Activated CD8-positive, alpha-beta memory T cell treated with anti-CD3 and anti-CD28 coated beads, Interleukin-2, amount 50 U/mL, for 4 hours (primary cell): ENCODE measurements at regions not wholly inside any gene's neighbourhood (a gene's known extent, or its start where the extent isn't known, plus 50 kb on each side); places are given as distances from the start of the nearest gene placed in this dataset.
"Not testable (repeated sequence)": the region's sequence is repeated elsewhere in the genome, so short reads cannot be mapped to it uniquely, and the experiment has no call there.

Experiments
- DNase-seq: peaks from one replicate; pipeline ENCODE4 v3.0.0-alpha.2; 2020

DNA sequence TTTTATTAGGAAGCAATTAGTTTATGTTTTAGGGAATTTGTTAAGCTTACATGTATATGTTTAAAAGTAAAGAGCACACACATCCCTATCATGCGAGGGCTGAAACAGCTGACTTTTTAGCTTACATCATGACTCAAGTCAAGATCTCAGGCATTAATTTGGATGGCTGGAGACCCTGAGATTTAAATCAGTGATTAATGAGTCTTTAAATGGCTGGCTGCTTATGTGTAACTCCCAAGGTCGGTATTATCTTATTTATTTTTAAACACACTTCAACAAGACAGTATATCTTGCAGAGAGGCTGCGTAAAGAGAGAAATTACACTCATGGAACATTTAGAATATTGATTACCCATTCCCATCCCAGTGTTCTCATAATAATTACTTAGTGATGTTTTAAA lies 169.4 kb downstream of the KBTBD8 start:
- DNase-seq, result no peak

DNA sequence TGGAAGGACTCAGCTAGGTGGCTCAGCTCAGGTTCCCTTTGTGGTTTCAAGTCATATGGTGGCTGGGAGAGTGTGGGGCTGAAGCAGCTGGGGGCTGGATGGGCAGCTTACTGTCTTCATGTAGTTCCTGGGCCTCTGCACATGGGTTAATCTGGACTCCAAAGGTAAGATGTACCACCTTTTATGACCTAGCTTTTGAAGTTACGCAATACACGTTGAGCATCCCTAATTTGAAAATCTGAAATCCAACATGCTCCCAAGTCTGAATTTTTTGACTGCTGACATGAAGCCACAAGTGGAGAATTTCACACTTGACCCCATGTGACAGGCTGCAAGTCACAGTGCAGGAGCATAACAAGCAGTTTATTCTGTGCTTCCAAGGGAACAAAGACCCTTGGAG lies 173.7 kb downstream of the KBTBD8 start:
- no peak for DNase-seq

DNA sequence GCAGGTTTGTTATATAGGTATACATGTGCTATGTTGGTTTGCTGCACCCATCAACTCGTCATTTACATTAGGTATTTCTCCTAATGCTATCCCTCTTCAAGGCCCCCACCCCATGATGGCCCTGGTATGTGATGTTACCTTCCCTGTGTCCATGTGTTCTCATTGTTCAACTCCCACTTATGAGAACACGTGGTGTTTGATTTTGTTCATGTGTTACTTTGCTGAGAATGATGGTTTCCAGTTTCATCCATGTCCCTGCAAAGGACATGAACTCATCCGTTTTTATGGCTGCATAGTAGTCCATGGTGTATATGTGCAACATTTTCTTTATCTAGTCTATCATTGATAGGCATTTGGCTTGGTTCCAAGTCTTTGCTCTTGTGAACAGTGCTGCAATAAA lies 175.0 kb downstream of the KBTBD8 start:
- DNase-seq, result not testable (repeated sequence)

DNA sequence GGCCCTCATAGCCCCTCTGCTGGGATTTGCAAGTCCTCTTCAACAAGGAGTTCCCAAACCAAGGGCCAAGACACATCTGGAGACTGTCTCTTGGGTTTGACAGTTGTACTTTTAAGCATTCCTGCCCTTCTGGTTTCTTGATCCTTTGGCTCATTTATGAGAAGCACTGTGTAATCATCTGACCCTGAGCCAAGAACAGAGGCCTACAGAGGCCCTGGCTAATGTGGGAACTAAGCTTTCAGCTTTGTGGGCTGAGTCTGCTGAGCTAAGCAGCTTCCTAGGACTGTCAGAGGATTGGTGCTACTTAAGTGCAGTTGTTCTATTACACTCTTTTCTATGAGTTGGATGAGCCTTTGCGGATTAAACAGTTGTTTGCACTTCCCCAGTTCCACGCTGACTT lies 178.3 kb downstream of the KBTBD8 start:
- no peak for DNase-seq

DNA sequence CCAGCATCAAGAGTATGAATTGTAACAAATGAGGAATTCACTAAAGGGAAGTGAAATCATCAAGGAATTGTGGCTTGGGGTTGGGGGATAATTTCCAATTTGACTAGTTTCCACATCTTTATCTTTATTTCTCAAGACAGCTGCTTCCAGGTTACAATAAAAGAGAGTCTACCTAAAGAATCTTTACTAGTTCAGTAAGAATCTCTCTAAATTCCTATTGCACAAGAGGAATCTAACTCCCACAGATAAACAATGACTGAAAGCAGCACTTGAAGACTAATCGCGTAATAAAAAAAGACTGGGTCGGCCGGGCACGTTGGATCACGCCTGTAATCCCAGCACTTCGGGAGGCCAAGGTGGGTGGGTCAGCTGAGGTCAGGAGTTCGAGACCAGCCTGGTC lies 194.4 kb downstream of the KBTBD8 start:
- no peak for DNase-seq

DNA sequence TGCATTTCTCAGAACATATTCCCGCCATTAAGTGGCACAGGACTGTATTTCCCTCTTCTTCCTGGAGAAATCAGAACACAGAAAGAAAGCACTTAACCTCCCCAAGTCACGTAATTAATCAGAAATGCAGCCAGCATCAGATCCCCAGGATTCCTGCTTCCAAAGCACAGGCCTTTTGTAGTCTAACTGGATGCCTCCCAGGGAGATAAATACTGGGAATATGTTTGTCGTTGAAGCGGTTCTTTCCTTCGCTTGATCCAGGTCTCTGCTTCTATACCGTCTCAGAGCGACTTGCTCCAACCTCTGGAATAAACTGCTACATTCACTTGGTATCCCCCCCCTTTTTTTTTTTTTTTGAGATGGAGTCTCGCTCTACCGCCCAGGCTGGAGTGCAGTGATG lies 198.6 kb downstream of the KBTBD8 start:
- no peak for DNase-seq

DNA sequence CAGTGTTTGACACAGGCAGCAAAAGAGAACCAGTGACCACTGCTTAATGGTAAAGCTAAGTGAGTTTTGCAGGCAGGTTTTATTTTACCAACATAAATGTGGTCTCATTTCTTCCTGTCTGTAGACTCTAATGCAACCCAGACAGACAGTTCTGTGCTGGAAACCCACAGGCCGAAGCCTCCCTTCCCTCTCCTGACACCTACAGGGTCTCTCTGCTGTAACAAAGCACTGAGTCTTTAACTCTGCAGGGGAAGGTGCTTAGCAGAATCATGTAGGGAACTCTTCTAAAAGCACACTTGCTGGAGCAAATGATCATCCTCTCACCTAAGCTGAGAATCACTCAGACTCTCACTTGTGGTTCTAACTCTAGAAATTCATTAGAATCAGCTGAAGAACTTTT lies 200.3 kb downstream of the KBTBD8 start:
- DNase-seq, result no peak

DNA sequence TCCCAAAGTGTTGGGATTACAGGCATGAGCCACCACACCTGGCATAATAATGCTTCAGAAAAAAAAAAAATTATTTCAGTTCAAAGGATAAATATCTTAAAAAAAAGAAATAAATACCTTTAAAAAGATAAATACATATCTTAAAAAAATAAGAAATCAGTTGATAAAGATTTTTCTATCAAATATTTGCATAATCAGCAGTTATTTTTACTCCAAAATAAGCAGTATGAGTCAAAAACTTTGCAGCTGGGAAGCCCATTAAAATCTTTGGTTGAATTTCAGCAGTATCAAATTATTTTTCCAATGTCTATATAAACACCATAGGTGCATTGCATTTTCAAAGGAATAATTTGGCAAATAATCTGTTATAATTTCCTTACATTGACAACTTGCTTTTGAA lies 202.5 kb downstream of the KBTBD8 start:
- no peak for DNase-seq

DNA sequence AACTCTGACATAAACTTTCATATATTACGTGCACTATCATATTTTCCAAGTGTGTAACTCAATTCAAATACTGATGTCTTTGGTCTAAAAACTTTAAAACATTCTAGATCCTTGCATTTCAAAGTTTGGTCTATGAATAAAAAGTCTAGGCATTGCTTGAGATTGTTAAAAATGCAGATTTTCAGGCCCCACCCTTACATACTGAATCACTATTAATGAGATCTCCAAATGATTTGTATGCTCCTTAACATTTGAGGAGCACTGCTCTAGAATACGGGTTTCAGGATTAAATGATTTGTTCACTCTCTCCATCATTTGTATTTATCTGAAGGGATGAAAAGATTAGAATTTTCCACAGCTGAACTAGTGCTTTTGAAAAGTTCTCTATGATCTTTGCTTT lies 202.9 kb downstream of the KBTBD8 start:
- DNase-seq, result no peak

DNA sequence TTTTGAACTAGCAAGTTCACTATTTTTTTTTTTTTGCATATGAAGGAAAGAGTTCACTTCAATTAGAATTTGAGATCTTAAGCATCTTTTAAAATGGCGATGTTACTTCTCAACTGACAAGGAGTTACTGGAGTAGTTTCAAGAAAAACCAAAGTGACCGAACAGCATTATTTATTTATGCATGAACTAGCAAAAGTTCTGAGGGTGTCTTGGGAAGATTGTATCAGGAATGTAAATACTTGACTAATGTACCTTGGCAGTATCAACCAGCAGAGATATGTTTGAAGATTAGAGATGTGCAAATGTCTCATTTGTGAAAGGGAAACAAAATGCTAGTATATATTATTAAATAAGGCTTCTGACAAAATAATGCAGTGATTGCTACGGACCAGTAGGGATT lies 203.9 kb downstream of the KBTBD8 start:
- DNase-seq, result no peak

DNA sequence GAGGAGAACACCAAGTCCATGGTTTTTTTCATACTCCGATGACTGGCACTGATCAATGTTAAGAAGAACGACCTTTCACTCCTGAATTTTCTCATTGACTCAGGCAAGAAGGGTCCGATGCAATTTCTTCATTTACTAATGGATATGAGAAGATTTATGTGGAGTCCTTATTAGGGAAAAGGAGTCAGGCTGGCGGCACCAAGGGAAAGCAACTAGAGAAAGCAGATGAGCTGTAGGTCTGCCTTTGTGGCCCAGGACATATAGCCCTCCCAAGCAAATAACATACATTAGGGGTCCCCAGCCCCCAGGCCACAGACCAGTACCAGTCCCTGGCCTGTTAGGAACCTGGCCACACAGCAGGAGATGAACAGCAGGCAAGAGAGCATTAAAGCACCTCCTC lies 206.8 kb downstream of the KBTBD8 start:
- DNase-seq, result no peak

DNA sequence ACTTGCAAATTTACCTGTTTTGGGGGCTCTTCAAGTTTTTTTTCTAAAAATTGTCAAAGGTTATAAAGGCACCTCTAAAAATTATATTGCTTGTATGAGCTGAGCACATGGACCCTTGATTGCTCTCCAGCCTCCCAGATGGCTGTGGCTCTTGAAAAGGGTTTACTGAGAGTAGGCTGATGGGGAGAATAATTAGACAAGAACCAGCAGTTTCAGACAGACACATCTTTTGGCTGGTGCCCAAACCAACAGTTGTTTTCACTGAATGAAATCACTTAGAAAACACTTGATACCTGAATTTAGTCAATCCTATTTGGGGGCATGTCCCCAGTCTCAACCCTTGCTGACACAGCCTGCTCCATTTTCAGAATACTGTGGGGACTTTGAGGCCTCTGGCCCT lies 217.6 kb downstream of the KBTBD8 start:
- no peak for DNase-seq

DNA sequence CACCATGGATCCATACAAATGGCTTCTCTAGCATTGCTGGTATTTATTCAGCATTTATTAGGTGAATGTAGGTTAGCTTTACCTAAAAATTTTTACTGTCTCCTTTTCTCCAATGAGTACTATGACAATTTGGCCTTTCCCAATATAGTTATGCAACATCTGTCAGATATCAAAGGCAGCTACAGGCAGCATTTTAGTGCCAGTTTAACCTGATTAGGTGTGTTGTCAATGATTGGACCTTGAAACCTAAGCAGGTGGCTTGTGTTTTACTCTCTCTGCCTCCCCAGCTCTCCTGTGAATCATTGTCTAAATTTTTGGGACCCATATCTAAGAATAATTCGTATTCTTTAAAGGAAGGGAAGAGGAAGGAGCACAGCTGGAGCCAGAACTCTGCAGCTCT lies 228.9 kb downstream of the KBTBD8 start:
- no peak for DNase-seq

DNA sequence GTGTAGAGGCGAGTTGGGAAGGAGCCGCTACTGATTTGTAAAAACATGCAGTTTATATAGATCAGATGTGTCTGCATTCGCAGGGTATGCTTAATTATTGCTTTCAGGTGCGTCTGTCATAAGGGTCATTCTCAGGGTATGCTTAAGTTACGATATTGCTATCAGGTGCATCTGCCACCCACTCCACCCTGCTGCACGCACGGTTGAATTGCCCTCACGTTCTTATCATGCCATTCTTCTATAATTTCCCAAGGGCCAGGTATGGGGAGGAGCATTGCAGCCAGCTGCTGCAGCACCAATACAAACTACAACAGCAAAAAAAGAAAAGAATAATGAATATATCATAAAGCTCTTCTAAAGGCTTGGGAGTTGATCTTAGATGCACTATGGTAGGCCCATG lies 230.0 kb downstream of the KBTBD8 start:
- no peak for DNase-seq

DNA sequence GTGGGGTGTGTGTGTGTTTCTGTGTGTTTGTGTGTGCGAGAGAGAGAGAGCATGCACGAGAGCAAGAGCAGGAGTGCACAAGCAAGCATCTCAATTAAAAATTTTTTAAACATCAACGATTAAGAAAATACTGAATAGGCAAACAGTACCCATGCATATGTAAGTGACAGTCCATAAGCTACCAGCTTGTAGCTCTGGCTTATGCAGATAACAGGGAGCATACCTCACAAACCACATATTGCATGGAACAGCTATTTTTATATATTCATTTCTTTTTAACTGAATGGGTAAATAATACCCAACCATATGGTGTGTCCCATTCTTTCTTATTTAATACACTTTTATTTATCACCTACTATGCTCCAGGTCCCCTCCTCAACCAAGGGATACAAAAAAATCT lies 234.5 kb downstream of the KBTBD8 start:
- no peak for DNase-seq

DNA sequence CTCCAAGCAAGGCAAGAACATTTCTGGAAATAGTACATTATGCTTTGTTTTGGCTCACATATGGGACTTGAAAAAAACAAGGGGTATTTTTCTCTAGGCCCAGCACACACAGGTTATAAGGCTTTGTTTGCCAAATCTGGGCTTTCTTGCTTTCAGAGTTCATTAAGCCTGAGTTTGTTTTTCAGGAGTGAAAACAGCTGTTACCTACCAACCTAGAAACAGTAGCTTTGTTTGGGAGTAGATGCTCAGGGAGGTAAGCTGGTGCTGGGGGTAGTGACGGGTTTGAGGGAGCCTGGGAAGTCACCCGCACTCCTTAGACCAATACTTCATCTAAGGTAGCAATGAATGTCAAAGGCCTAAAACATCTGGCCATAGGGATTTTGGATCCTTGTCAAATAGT lies 241.2 kb downstream of the KBTBD8 start:
- no peak for DNase-seq

DNA sequence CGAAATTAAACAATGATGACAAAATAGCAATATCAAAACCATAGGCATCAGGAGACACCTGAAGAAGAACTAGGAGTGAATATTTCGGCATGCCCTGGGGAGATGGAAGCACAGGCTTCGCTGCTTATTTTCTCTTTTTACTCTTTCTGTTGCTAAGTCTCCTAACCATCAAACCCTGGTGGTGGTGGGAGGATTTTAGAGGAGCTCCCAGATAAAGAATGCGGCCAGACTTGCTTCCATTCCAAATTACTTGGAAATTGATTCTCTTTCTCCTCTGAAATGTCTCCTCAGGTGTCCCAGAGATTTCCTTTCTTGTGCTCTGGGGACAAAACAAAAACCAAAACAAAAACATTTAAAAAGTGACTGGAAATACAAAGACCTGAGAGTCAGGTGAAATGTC lies 243.0 kb downstream of the KBTBD8 start:
- DNase-seq, result no peak

DNA sequence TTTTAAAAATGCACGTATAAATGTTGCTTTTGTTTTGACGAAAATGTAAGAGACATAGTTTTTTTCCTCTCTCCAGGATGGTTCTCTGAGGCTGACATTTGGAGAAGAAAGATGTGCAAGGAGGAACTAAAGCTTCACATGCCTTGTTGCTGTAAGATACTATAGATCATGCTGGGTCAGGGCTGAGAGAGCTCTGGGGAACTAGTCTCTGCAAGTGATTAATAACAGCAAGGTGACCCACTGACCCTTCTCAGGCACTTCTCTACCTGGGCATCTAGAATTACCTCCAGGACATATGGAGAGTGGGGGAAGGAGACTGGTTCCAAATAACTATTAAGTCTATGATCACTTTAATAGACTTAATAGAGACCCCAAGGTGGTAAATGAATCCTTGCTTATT lies 246.0 kb downstream of the KBTBD8 start:
- DNase-seq, result no peak

DNA sequence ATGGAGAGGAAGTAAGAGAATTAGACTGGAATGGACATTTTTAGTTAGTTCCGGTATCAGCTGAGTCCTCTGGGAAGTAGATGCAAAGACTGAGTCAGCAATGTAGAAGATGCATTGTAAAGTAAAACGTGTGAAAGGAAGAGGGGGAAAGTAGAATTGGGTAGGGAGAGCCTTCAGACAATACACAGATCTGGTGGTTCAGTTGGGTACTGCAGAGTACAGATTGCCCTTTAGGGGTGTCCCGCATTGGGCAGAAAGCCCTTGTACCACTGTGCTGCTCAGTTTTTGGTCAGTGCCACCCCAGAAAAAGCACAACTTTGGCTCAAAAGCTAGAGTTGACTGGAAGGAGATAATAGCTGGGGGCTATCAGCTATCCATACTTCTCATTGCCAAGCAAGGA lies 247.4 kb downstream of the KBTBD8 start:
- DNase-seq, result no peak

DNA sequence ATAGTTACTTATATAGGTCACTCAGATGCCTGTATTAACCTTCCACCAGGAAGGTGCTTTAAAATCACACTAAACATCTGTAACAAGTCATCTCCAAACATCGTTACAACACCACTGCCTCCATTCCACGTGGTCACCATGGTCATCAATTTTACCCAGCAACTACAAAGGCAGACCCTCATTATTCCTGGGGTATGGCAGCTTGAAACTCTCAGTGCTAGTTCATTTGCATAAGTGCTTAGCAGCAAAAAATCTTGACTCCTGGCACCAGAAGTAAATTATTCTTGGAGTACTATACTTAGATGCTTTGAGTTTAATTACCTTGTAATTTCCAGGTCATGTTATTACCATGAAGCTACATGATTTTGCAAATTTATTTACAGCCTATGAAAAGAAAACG lies 250.6 kb downstream of the KBTBD8 start:
- no peak for DNase-seq

DNA sequence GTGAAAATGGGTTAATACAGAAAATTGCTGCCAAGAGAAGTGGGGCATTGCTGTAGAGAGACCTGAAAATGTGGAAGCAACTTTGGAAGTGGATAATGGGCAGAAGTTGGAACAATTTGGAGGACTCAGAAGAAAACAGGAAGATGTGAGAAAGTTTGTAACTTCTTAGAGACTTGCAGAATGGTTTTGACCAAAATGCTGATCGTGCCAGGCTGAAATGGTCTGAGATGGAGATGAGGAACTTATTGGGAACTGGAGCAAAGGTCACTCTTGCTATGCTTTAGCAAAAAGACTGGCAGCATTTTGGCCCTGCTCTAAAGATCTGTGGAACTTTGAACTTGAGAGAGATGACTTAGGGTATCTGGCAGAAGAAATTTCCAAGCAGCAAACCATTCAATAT lies 254.8 kb downstream of the KBTBD8 start:
- DNase-seq, result not testable (repeated sequence)

DNA sequence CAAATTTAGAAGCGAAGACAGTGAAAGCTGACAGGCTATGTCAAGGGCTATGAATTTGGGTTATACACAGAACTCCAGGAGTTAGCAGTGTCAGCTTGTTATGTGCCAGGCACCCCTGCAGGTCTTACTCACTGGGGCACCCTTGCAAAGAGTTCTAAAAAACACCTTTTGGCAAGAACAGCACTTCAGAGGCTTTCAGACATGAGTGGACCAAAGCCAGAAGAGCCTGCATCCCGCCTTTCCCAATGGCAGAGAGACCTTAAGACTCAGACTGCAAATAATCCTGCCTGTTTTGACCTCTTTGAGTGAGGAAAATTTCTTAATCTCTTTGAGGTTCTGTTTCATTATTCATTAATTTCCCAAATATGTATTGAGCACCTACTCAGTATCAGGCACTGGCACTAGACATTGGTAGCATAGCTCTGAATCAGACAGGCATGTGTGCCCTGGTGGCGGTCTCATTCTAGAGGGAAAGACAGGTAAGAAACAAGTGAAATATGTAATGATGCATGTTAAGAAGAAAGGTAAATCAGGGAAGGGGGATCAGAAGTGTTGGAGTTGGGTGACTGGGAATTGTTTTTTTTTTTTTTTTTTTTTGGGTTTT lies 280.0 kb downstream of the KBTBD8 start:
- DNase-seq, result no peak

DNA sequence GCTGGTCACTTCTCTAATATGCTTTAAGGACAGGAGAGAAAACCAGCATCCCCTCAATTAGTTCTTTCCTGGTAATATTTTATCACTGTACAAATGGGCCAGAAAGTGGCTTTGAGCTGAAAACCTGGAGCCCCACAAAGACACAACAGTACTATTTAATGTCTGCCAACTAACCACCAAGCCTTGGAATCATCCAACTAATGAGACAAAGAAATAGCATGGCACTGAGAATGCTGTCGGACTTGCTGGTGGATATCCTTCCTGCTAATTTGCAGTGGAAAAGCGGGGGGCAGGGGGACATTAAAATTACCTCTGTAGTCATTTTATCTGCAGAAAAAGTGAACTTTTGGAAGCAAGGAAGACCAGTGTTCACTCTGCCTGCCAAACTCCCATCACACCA lies 288.5 kb downstream of the KBTBD8 start:
- no peak for DNase-seq

DNA sequence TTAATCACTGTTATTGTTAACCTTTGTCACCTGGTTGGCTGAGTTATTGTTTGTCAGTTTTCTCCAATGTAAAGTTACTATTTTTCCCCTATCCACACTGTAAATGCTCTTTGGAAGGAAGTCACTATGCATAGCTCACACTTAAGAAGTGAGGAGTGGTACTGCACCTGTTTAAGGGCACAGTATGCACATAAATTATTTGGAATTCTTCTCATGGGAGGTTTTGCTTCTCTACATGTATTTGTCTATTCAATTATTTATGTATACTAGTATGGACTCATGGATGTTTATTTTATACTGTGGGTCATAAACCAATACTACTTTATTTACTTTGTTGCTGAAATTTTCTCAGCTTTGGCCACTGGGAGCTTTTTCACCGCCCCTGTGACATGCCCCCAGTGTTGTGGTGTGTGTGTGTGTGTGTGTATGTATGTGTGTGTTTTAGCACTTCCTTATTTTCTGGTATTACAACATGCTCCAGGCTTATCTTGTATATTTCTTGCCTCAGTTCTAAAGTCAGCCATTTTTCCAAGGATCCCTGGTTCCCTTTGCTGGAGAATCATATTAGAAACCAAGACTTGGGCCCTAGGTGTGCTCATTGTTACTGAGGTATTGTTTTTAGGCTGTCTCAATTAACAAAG lies 290.5 kb downstream of the KBTBD8 start:
- DNase-seq, result no peak

DNA sequence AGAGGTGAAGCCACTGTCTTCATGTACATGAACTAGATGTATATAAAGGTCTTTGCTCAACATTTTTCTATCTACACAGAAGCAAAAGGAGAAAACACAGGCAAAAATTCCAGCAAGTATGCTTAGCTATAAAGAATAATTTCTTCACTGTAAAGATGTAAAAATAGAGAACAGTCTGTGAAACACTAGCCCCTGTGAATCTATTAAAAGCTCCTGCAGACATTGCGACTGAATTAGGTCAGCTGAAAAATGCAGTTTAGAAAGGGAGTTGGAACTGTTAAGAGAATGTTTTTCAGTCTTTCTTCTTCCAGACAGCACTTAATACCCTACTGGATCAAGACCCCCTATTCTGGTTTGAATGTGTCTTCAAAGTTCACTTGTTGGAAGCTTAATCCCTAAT lies 291.5 kb downstream of the KBTBD8 start:
- no peak for DNase-seq
